ENCODE measurements at regions not wholly inside any gene's neighbourhood (a gene's known extent, or its start where the extent isn't known, plus 50 kb on each side); places are given as distances from the start of the nearest gene placed in this dataset.
"Not testable (repeated sequence)": the region's sequence is repeated elsewhere in the genome, so short reads cannot be mapped to it uniquely, and the experiment has no call there.

GRCh38 chr6:169976301-169977081 lies 225.1 kb downstream of the ERMARD start:
- H3K4me1 ChIP-seq, result no peaks in the 10 kb centered on the region
- TF ChIP-seq POLR2A (IDR thresholded peaks at IDR 0.05) (no peak), CTCF (IDR thresholded peaks at IDR 0.05) (no peak)
- no peaks in the 10 kb centered on the region for H3K9me3 ChIP-seq
- H3K27me3 ChIP-seq, result no peaks in the 10 kb centered on the region
- intact Hi-C loops (cut with DNase I; ENCODE audit: low total_unique reads), result no loop called here
- DNase-seq, result no peak
- H3K36me3 ChIP-seq, result no peaks in the 10 kb centered on the region
- H3K4me3 ChIP-seq, result no peak overlapping the region
- no peak overlapping the region for H3K27ac ChIP-seq

- Histone ChIP-seq H3K27ac (no peak overlapping the region), H3K36me3 (no peaks in the 10 kb centered on the region), H3K27me3 (no peaks in the 10 kb centered on the region), H3K4me1 (no peaks in the 10 kb centered on the region), H3K4me3 (no peak overlapping the region), H3K9me3 (no peaks in the 10 kb centered on the region)
- no peak for TF ChIP-seq POLR2A (IDR thresholded peaks at IDR 0.05)
- no peak for TF ChIP-seq CTCF (IDR thresholded peaks at IDR 0.05)
- no peak for DNase-seq
- intact Hi-C loops (cut with DNase I; ENCODE audit: low total_unique reads), result no loop called here
Measured at GRCh38 chr6:169975701-169976100, 224.3 kb downstream of the ERMARD start.

GRCh38 chr6:169975286-169975685 lies 223.9 kb downstream of the ERMARD start:
- H3K27ac ChIP-seq, result no peak overlapping the region
- TF ChIP-seq CTCF (IDR thresholded peaks at IDR 0.05), result no peak
- TF ChIP-seq POLR2A (IDR thresholded peaks at IDR 0.05), result no peak
- intact Hi-C loops (cut with DNase I; ENCODE audit: low total_unique reads), result no loop called here
- H3K4me3 ChIP-seq, result no peak overlapping the region
- no peaks in the 10 kb centered on the region for H3K36me3 ChIP-seq
- H3K9me3 ChIP-seq, result no peaks in the 10 kb centered on the region
- H3K27me3 ChIP-seq, result no peaks in the 10 kb centered on the region
- H3K4me1 ChIP-seq, result no peaks in the 10 kb centered on the region
- no peak for DNase-seq

GRCh38 chr6:169974663-169975062 lies 223.2 kb downstream of the ERMARD start:
- intact Hi-C loops (cut with DNase I; ENCODE audit: low total_unique reads), result no loop called here
- no peaks in the 10 kb centered on the region for H3K9me3 ChIP-seq
- no peaks in the 10 kb centered on the region for H3K27me3 ChIP-seq
- H3K4me1 ChIP-seq, result no peaks in the 10 kb centered on the region
- no peak overlapping the region for H3K4me3 ChIP-seq
- no peak overlapping the region for H3K27ac ChIP-seq
- TF ChIP-seq POLR2A (IDR thresholded peaks at IDR 0.05), result no peak
- no peak for TF ChIP-seq CTCF (IDR thresholded peaks at IDR 0.05)
- no peak for DNase-seq
- no peaks in the 10 kb centered on the region for H3K36me3 ChIP-seq

GRCh38 chr6:169973588-169974467 lies 222.4 kb downstream of the ERMARD start:
- H3K9me3 ChIP-seq; intact Hi-C loops (cut with DNase I; ENCODE audit: low total_unique reads); H3K4me1 ChIP-seq; H3K36me3 ChIP-seq; H3K4me3 ChIP-seq; H3K27ac ChIP-seq; H3K27me3 ChIP-seq: not testable (repeated sequence)
- peak in 1 of 2 donors; percentile 2 for DNase-seq
